ENCODE measurements at regions not wholly inside any gene's neighbourhood (a gene's known extent, or its start where the extent isn't known, plus 50 kb on each side); places are given as distances from the start of the nearest gene placed in this dataset.

DNA sequence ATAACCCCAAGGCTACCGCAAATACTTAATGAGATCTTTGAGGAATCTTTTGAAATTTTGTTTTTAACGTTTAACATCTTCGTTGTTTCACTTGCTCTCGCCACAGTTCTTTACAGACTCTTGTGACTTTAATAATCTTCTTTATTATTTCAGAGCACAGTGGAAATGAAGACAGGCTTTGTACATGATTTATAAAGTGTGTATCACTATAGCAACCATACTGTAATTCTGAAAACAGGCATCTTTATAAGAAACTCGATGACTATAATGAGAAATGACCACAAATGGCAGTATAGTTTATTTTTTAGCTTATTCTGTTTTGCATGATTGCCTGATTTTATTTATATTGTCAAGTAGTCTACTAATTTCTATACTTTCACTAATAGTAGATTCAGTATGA, 224.4 kb upstream of the GALNTL6 start:
- H3K27ac ChIP-seq = no peak overlapping the region
- TF ChIP-seq ZFX (IDR thresholded peaks at IDR 0.05; ENCODE audit: borderline replicate concordance) = no peak
- TF ChIP-seq, protein P1, sequence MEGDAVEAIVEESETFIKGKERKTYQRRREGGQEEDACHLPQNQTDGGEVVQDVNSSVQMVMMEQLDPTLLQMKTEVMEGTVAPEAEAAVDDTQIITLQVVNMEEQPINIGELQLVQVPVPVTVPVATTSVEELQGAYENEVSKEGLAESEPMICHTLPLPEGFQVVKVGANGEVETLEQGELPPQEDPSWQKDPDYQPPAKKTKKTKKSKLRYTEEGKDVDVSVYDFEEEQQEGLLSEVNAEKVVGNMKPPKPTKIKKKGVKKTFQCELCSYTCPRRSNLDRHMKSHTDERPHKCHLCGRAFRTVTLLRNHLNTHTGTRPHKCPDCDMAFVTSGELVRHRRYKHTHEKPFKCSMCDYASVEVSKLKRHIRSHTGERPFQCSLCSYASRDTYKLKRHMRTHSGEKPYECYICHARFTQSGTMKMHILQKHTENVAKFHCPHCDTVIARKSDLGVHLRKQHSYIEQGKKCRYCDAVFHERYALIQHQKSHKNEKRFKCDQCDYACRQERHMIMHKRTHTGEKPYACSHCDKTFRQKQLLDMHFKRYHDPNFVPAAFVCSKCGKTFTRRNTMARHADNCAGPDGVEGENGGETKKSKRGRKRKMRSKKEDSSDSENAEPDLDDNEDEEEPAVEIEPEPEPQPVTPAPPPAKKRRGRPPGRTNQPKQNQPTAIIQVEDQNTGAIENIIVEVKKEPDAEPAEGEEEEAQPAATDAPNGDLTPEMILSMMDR (IDR thresholded peaks at IDR 0.05) = no peak

DNA sequence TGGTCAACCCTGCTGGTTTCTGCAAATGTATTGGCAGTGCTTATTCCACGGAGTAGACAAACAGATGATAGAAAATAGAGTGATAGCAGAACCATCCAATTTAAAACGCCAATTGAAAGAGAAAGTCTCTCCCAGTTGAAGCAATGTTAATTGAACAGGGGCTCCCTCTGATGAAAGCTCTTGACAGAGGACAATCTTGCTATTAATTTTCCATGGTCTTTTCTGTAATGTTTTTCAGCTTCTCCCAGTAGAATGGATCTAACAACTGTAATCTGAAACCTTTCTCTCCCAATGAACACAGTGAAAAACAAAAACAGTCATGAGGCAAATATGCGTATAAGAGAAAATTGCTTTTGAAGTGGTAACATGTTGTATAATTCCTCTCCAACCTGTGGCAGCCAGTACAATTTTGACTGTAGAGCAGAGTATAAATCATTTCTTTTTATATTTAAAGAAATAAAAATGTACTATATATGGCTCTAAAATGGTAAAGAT, 225.1 kb upstream of the GALNTL6 start:
- TF ChIP-seq ZFX (IDR thresholded peaks at IDR 0.05; ENCODE audit: borderline replicate concordance) = no peak
- TF ChIP-seq, protein P1 (IDR thresholded peaks at IDR 0.05) = no peak
- H3K27ac ChIP-seq = no peak overlapping the region

DNA sequence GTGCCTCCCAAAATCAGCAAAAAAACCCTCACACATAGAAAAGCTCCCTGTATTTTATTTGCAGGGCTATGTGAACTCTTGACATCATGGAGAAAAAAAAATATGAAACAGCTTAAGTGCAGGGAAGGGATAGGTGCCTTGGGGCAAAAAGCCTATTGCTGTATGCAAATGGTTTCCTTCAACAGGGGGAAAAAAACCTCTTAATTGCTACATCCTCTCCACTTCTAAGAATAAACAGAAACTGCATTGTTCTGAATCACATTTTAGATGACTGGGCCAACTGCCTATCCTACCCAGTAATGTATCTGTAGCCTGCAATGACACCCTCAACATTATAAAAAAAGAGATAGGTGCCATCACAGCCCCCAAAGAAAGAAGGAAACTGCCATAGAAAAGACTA, 229.4 kb upstream of the GALNTL6 start:
- TF ChIP-seq, protein P1 (IDR thresholded peaks at IDR 0.05) = no peak
- no peak for TF ChIP-seq ZFX (IDR thresholded peaks at IDR 0.05; ENCODE audit: borderline replicate concordance)
- no peak overlapping the region for H3K27ac ChIP-seq

DNA sequence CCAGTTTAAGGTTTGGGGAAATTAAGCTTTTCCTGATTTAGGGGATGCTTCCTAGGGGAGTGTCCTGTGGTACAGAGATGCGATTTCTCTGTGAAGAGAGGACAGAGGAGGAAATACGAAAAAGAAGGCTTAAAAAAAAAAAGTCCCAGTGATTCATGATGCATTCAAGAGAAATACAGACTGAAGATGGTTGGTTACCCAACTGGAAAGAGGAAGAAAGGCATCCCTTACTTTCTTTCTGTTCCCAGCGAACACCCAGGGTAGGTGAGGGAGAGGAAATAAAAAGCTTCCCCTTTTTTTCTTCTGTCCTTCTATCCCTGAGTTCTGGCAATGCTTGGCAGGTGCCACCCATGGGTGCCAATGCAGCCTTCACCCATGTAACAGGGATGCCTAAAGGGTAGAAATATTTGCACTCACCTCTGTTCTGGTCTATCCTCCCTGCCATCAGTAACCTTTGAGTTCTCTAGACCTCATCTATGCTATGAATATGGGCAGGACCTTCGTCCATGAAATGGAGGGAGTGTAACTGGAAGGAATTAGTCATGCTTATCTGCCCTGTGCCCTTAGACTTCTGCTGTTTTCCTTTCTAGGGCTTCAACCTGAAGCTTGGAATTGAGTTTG, 230.1 kb upstream of the GALNTL6 start:
- TF ChIP-seq, protein P1 (IDR thresholded peaks at IDR 0.05) = no peak
- TF ChIP-seq ZFX (IDR thresholded peaks at IDR 0.05; ENCODE audit: borderline replicate concordance) = no peak
- no peak overlapping the region for H3K27ac ChIP-seq

DNA sequence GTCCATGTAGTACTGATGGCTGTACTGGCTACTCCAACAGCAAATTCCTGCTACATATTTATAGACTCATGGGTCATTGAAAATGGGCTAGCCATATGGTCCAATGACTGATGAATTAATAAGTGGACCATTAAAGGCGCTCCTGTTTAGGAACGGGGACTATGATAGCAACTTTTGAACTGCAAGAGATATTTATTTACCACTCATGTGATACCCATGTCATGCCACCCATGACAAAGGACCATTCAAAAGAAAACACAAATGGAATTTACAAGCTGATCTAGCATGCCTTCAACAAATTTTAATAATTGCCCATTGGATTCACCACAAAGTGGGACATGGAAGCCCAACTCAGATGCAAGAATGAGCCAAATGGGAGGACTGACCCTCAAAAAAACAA, 240.0 kb upstream of the GALNTL6 start:
- TF ChIP-seq ZFX (IDR thresholded peaks at IDR 0.05; ENCODE audit: borderline replicate concordance) = no peak
- TF ChIP-seq, protein P1 (IDR thresholded peaks at IDR 0.05) = no peak
- H3K27ac ChIP-seq = no peak overlapping the region

DNA sequence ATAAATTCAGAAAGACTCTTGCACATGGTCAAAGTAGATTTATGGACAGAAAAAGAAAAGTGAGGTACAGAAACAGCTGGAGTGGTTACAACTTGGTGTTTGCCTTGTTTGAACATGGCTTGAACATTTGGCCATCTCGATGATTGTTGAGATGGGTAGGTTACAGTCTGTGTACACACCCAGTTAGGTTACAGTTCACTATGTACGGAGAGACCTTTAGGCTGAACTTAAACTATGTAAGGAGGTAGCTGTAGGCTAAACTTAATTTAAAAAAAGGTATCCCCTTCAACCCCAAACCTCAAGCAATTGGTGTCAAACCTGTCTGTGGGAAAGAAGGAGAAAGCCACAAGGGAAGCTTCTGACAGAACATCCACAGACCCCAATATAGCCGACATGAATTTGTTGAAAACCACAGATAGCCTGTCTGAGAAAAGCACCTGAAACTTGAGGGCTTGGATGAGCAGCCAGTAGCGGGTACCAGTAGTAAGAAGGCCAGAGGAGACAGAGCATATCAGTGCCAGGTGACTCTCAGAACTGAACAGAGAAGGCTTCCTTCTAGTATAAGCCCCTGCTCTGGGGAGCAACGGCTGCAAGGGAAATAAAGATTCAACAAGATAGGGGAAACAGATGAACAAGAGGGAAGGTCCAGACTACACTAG, 247.9 kb upstream of the GALNTL6 start:
- no peak for TF ChIP-seq ZFX (IDR thresholded peaks at IDR 0.05; ENCODE audit: borderline replicate concordance)
- TF ChIP-seq, protein P1 (IDR thresholded peaks at IDR 0.05) = no peak
- no peak overlapping the region for H3K27ac ChIP-seq

DNA sequence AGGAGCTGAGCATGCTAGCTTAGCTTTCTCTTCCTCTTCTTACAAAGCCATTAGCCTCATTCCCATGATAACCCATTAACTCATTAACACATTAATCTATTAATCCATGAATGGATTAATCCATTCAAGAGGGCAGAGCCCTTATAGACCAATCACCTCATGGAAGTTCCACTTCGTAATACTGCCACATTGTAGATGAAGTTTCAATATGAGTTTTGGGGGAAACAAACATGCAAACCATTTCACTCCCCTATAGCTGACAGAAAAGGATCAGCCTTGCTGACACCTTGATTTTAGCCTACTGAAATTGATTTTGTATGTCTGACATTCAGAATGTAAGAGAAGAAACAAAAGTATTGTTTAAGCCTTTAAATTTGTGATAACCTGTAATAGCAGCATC, 251.8 kb upstream of the GALNTL6 start:
- TF ChIP-seq, protein P1 (IDR thresholded peaks at IDR 0.05) = no peak
- no peak for TF ChIP-seq ZFX (IDR thresholded peaks at IDR 0.05; ENCODE audit: borderline replicate concordance)

More for the DNA sequence above, 251.8 kb upstream of the GALNTL6 start:
- no peak overlapping the region for H3K27ac ChIP-seq
